ENCODE measurements at regions not wholly inside any gene's neighbourhood (a gene's known extent, or its start where the extent isn't known, plus 50 kb on each side); places are given as distances from the start of the nearest gene placed in this dataset.

GRCh38 chr10:93150990-93151547, 77.4 kb downstream of the CYP26A1 start:
- TF ChIP-seq CTCF (IDR thresholded peaks at IDR 0.05; ENCODE audit: low read depth, low read length) = no peak
- Histone ChIP-seq H3K27me3 (no peaks in the 10 kb centered on the region), H3K27ac (no peak overlapping the region), H3K36me3 (no peaks in the 10 kb centered on the region), H3K4me3 (no peak overlapping the region), H3K9me3 (ENCODE audit: low read depth) (no peaks in the 10 kb centered on the region), H3K4me1 (ENCODE audit: low read depth) (no peaks in the 10 kb centered on the region)
- DNase-seq (ENCODE audit: low read depth in 1 of 2, low spot score in 1 of 2) = no peak

- peak in 1 of 2 donors; percentile 67 for DNase-seq (ENCODE audit: low read depth in 1 of 2, low spot score in 1 of 2)
Measured at GRCh38 chr10:93152136-93152535, 78.4 kb downstream of the CYP26A1 start.

GRCh38 chr10:93154531-93154930, 80.8 kb downstream of the CYP26A1 start:
- H3K4me3 ChIP-seq = no peak overlapping the region
- H3K27me3 ChIP-seq = no peaks in the 10 kb centered on the region
- no peak for DNase-seq (ENCODE audit: low read depth in 1 of 2, low spot score in 1 of 2)
- H3K36me3 ChIP-seq = no peaks in the 10 kb centered on the region
- no peak for TF ChIP-seq CTCF (IDR thresholded peaks at IDR 0.05; ENCODE audit: low read depth, low read length)
- H3K4me1 ChIP-seq (ENCODE audit: low read depth) = no peaks in the 10 kb centered on the region
- no peaks in the 10 kb centered on the region for H3K9me3 ChIP-seq (ENCODE audit: low read depth)
- no peak overlapping the region for H3K27ac ChIP-seq

More at GRCh38 chr10:93152136-93152535, 78.4 kb downstream of the CYP26A1 start:
- no peaks in the 10 kb centered on the region for H3K9me3 ChIP-seq (ENCODE audit: low read depth)
- H3K27ac ChIP-seq = no peak overlapping the region
- no peak for TF ChIP-seq CTCF (IDR thresholded peaks at IDR 0.05; ENCODE audit: low read depth, low read length)
- no peaks in the 10 kb centered on the region for H3K27me3 ChIP-seq
- no peaks in the 10 kb centered on the region for H3K36me3 ChIP-seq
- no peak overlapping the region for H3K4me3 ChIP-seq
- no peaks in the 10 kb centered on the region for H3K4me1 ChIP-seq (ENCODE audit: low read depth)

- H3K4me1 ChIP-seq (ENCODE audit: low read depth) = no peaks in the 10 kb centered on the region
- H3K36me3 ChIP-seq = no peaks in the 10 kb centered on the region
- no peaks in the 10 kb centered on the region for H3K9me3 ChIP-seq (ENCODE audit: low read depth)
- no peak for TF ChIP-seq CTCF (IDR thresholded peaks at IDR 0.05; ENCODE audit: low read depth, low read length)
- no peak overlapping the region for H3K4me3 ChIP-seq
- no peak overlapping the region for H3K27ac ChIP-seq
- no peak for DNase-seq (ENCODE audit: low read depth in 1 of 2, low spot score in 1 of 2)
- no peaks in the 10 kb centered on the region for H3K27me3 ChIP-seq
Measured at GRCh38 chr10:93160140-93160539, 86.4 kb downstream of the CYP26A1 start.

GRCh38 chr10:93160829-93161228, 87.1 kb downstream of the CYP26A1 start:
- no peak for TF ChIP-seq CTCF (IDR thresholded peaks at IDR 0.05; ENCODE audit: low read depth, low read length)
- no peaks in the 10 kb centered on the region for H3K36me3 ChIP-seq
- no peaks in the 10 kb centered on the region for H3K27me3 ChIP-seq
- no peaks in the 10 kb centered on the region for H3K9me3 ChIP-seq (ENCODE audit: low read depth)
- DNase-seq (ENCODE audit: low read depth in 1 of 2, low spot score in 1 of 2) = peak in 1 of 2 donors; percentile 86
- no peak overlapping the region for H3K27ac ChIP-seq
- H3K4me3 ChIP-seq = no peak overlapping the region
- H3K4me1 ChIP-seq (ENCODE audit: low read depth) = no peaks in the 10 kb centered on the region

Measured in cardiac muscle cell (in vitro differentiated cells and primary cell).